ENCODE measurements at regions not wholly inside any gene's neighbourhood (a gene's known extent, or its start where the extent isn't known, plus 50 kb on each side); places are given as distances from the start of the nearest gene placed in this dataset.
A peak's percentile ranks its signal among the peaks of the same experiment; 100 is the strongest.
"Not testable (repeated sequence)": the region's sequence is repeated elsewhere in the genome, so short reads cannot be mapped to it uniquely, and the experiment has no call there.

DNA sequence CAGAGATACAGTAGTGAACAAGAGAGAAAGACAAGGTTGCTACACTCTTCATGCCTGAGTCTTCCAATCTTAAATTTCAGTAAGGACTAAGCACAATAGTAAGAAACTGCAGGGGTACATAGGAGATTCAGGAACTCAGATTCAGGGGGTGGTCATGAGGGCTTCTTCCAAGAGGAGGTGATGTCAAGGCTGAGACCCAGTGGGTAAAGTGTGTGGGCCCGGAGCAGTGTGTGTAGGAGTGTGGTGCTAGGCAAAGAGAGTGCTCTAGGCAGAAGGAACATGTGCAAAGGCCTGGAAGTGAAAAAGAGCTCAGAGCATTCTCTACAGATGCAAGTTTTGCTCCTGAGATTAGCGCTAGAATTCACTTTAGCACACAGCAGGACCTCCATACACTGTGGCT is 102.9 kb upstream of the SPATA12 start:
- DNase-seq (ENCODE audit: low read depth in 2 of 2): no peak

DNA sequence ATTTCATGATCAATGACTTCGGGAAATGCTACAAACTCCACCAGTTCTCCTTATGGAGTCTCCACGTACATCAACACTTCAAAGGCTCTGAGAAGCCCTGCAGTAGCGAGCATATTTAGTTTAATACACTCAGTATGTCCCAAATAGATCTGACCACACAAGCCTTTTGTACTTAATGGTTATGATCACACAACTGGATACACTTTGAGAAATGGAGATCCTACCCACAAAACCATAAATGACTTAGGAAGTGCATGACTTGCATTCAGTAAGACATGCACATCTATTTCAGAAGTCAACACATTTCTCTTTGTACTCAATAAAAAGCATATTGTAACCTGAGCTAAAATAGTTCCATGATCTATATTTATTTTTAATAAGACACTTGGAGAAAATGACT is 103.6 kb upstream of the SPATA12 start:
- no peak for DNase-seq (ENCODE audit: low read depth in 2 of 2)

DNA sequence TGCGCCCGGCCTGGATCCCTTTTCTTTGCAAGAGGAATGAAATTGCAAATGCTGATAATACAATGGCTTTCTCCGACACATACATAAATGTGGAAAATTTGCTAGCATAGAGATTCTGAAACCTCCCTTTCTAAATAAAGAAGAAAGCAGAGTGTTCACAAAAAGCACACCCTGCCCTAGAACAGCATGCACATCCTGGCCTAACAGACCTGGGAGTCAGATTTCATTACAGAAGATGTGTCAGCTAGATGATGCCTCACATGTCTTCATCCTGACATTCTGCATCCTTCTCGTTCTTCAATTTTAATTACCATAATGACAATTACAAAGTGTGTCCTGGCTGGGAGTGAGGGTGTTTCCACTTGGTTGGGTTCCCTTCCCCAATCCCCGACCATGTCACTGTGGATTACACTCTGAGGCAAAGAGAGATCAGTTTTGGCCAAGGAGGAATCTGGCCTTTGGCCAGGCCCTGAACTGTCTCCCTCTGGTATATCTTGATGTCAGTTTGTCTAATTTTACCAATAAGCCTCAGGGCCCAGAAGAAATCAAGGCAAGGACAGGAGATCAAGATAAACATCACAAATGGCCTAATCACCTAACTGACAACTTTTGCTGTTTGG is 104.9 kb upstream of the SPATA12 start:
- no peak for DNase-seq (ENCODE audit: low read depth in 2 of 2)

DNA sequence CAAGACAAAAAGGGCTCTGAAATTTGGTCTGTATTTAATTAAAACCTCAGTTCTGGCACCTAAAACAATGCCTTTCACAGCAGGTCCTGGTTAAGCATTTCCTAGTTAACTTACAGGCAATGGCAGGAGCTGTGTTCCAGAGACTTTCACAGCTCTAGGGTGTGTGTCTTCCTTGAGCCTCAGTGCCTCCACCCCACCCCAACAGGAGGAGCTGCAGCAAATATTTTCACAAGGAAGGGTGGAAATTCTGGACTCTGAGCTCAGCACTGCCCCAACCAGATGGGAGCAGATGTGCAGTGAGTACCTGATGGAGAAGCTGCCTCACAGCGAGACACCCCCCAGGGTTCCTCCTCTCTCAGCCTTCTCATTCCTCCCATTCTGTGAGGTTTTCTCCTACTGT is 106.3 kb upstream of the SPATA12 start:
- no peak for DNase-seq (ENCODE audit: low read depth in 2 of 2)

DNA sequence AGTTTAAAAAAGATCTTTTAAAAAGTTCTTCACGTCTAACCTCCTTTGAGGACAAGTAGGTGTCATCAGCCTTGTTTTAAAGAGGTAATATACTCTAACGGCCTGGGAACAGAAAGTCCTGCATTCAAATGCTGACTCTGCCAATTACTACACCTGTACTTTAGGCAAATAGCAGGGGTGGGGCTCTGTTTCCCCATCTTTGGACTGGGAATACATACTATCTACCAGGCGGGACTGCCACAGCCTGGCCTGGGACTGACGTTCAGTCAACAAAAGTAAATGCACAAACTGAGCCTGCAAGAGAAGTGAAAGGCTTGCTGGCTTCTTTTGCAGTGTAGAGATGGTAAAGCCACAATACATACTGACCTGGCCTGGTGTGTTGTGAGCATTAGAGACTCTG is 107.6 kb upstream of the SPATA12 start:
- DNase-seq (ENCODE audit: low read depth in 2 of 2): no peak

DNA sequence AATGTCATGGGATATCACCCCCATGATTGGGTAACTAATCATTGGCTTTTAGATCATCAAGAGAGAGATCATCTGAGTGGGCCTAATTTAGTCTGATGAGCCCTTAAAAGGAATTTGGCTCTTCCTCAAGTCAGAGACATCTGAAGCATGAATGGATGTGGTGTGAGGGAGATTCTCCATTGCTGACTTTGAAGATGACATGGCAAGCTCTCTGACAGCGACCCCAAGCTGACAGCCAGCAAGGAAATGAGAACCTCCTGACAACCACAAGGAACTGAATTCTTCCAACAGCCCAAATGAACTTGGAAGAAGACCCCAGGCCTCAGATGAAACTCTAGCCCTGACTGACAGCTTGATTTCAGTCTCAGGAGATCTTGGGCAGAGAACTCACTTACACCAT is 108.4 kb upstream of the SPATA12 start:
- no peak for DNase-seq (ENCODE audit: low read depth in 2 of 2)

DNA sequence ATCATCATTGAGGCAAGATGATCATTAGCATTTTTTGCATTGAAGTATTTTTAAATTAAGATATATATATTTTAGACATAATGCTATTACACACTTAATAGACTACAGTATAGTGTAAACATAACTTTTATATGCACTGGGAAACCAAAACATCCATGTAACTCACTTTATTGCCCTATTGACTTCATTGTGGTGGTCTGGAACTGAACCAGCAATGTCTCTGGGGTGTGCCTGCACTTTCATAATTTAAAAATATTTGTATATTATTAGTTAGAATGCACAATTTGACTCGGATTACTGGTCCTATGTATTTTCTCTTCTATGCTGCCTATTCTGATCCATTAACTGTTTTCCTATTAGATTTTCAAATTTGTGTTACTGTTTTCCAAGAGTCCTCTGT is 109.1 kb upstream of the SPATA12 start:
- DNase-seq (ENCODE audit: low read depth in 2 of 2): no peak

DNA sequence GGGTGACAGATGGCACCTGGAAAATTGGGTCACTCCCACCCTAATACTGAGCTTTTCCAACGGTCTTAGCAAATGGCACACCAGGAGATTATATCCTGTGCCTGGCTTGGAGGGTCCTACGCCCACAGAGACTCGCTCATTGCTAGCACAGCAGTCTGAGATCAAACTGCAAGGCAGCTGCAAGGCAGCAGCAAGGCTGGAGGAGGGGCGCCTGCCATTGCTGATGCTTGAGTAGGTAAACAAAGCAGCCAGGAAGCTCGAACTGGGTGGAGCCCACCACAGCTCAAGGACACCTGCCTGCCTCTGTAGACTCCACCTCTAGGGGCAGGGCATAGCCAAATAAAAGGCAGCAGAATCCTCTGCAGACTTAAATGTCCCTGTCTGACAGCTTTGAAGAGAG is 115.1 kb upstream of the SPATA12 start:
- DNase-seq (ENCODE audit: low read depth in 2 of 2): not testable (repeated sequence)

DNA sequence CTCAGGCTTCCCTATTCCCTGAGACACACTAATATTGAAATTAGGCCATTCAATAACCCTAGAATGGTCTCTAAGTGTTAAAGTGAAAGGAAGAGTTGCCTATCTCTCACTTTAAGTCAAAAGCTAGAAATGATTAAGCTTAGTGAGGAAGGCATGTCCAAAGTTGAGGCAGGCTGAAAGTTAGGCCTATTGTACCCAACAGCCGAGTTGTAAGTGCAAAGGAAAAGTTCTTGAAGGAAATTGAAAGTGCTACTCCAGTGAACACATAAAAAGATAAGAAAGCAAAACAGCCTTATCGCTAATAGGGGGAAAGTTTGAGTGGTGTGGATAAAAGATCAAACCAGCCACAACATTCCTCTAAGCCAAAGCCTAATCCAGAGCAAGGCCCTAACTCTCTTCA is 117.9 kb upstream of the SPATA12 start:
- no peak for DNase-seq (ENCODE audit: low read depth in 2 of 2)

DNA sequence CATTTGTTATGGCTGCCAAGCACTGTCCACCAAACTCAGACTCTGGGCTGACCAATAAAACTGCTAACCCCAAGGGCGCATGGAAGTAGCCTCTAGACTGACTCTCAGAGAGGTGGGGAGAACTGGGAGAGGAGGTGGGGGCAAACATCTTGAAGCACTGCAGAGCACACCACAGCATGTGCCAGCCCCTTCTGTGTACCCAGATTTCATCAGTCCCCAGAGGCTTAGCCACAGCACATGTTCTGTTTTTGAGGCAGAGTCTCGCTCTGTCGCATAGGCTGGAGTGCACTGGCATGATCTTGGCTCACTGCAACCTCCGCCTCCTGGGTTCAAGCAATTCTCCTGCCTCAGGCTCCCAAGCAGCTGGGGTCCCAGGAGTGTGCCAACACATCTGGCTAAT is 119.5 kb upstream of the SPATA12 start:
- no peak for DNase-seq (ENCODE audit: low read depth in 2 of 2)

DNA sequence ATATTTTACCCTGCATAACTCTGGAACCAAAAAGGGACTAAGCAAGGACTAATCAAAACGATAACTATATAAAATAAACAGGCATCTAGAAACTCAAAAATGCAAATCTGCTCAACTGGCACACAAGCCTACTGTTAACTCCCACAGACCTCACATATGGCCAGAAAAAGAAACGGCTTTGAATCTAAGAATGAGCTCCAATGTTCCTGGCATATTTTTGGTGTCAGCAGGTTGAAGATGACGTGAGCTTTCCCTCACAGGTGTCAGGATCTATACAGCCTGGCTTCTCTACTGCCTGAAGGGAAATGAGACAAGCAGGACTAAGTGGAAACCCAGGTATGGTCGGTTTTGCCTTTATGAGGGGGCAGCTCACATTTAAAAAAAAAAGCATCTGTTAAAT is 120.1 kb upstream of the SPATA12 start:
- no peak for DNase-seq (ENCODE audit: low read depth in 2 of 2)

DNA sequence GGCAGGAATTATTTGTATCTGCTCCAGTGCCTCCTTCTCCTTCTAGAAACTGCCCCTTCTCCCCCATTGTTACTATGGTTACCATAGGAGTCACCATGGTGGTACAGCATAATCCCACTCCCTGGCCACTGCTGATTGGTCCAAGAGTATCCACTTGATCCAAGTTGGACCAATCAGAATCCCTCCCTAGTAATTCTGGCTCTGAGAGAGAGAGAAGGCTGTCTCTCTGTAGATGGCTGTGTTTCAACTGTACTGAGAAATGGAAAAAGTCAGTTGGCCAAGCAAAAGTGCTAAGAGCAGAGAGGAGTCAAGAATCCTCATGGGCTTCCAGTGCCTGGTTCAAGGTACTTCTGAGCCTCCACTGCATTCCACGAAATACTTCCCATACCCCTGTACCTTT is 120.6 kb upstream of the SPATA12 start:
- DNase-seq (ENCODE audit: low read depth in 2 of 2): no peak

DNA sequence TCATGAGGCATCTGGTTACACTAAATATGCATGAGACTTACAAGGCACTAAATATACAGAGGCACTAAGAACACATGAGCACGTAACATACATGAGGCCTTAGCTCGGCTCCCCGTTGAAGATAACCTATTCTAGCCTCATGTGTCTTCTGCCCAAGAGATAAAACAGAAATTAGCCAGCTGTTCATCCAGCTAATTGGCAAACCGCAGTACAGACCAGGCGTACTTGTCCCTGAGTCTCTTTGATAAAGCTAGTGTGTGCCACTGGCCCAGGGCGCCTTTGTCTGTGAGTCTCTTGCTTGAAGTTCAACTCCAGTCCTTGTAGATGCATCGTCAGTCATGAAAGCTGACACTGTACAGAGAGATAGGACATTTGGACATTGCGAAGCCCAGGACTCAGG is 121.9 kb upstream of the SPATA12 start:
- no peak for DNase-seq (ENCODE audit: low read depth in 2 of 2)

DNA sequence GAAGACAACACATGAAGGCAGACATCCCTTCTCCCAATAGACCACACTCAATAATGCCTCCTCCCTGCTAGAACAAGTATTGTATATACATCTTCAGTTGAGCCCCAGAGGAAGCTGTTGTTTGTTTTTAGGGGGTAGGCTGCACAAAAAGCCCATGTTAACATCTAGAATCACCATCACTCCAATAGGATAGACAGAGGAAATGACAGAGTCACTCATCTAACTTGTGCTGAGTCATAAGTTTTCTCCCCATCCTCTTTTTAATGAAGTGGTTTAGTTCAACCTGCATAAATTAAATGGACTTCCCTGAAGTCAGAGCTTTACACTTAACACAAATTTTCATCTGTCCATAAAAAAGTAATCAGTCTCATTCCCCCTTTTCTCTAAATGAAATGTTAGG is 122.9 kb upstream of the SPATA12 start:
- DNase-seq (ENCODE audit: low read depth in 2 of 2): peak in 1 of 2 donors; percentile 44

DNA sequence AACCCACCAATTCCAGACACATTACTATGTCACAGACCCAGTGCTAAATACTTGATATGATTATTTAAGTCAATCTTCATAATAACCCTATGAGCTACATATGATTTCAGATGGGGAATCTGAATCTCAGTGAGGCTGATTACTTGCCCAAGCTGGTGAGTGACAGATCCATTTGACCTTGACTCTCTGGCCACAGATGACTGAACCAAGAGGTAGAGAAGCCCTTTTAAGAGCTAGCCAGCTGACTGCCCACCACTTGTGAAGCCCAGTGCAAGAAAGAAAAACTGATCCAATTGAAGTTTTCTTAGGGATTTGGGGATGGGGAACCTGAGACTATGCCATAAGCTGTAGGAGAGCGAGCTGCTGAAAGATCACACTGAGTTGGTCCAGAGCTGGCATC is 124.7 kb upstream of the SPATA12 start:
- no peak for DNase-seq (ENCODE audit: low read depth in 2 of 2)

DNA sequence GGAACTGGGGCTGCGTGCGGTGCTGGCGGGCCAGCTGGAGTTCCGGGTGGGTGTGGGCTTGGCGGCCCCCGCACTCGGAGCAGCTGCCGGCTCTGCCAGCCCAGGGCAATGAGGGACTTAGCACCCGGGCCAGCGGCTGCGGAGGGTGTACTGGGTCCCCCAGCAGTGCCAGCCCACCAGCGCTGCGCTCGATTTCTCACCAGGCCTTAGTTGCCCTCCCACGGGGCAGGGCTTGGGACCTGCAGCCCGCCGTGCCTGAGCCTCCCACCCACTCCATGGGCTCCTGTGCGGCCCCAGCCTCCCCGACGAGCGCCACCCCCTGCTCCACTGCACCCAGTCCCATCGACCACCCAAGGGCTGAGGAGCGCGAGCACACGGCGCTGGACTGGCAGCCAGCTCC is 126.0 kb upstream of the SPATA12 start:
- not testable (repeated sequence) for DNase-seq (ENCODE audit: low read depth in 2 of 2)

DNA sequence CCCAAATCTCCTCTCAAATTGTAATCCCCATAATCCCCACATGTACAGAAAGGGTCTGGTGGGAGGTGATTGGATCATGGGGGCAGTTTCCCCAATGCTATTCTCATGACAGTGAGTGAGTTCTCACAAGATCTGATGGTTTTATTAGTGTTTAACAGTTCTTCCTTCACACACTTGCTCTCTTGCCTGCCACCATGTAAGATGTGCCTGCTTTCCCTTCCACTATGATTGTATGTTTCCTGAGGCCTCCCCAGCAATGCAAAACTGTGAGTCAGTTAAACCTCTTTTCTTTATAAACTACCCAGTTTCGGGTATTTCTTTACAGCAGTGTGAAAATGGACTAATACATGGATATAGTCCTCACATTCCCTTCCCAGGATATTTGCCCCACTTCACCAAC is 126.7 kb upstream of the SPATA12 start:
- no peak for DNase-seq (ENCODE audit: low read depth in 2 of 2)

DNA sequence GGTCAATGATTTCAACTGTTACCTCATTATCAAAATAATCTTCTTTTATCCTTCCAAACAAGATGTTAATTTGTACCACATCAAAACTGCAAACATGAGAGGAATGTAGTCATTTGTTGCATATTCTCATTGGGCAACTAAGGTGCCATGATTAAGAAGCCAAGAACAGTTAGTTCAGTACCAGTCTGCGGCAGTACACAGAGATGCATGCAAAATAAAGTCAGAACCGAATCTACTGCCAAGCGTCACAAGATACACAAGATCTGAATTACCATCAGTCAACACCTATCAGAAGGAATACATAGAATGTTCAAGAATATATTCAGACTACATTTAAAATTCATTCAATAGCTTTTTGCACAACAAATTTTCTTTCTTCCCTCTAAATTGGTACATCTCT is 127.6 kb upstream of the SPATA12 start:
- DNase-seq (ENCODE audit: low read depth in 2 of 2): no peak

DNA sequence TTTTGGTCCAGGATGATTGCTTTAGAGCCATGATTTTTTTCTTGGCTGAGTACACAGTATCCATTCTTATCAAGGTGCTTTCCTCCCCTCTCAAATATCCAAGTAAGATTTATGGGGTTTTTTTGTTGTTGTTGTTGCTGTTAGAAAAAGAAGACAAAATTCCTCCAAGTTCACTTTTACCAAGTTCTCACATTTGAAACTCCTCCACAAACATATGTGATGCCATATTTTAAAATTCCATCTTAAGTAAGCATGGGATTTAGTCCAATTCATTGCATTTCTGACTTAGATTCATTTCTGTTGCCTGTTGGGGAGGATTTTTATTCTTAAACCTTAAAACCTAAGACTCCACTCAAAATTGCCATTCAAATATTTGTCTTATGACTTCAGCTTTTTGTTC is 128.6 kb upstream of the SPATA12 start:
- DNase-seq (ENCODE audit: low read depth in 2 of 2): no peak

DNA sequence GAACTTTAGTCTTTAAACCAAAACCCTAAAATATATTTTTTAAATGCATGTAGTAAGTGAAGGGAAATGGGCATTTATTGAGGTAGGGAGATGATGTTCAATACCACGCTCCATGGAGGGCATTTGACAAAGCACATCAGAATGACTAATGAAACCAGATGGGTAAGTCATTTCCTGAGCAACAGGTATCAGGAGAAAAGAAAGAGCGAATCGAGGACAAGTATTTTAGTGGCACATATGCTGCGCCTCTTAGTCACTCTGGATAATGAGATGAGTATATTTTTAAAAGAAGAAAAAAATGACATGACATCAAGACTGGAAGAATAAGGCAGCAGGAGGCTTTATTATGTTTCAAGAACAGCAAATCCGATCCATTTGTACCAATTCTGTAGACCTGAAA is 129.0 kb upstream of the ARHGEF3 start:
- peak; percentile 49 to 52 for DNase-seq (ENCODE audit: low read depth in 2 of 2)

DNA sequence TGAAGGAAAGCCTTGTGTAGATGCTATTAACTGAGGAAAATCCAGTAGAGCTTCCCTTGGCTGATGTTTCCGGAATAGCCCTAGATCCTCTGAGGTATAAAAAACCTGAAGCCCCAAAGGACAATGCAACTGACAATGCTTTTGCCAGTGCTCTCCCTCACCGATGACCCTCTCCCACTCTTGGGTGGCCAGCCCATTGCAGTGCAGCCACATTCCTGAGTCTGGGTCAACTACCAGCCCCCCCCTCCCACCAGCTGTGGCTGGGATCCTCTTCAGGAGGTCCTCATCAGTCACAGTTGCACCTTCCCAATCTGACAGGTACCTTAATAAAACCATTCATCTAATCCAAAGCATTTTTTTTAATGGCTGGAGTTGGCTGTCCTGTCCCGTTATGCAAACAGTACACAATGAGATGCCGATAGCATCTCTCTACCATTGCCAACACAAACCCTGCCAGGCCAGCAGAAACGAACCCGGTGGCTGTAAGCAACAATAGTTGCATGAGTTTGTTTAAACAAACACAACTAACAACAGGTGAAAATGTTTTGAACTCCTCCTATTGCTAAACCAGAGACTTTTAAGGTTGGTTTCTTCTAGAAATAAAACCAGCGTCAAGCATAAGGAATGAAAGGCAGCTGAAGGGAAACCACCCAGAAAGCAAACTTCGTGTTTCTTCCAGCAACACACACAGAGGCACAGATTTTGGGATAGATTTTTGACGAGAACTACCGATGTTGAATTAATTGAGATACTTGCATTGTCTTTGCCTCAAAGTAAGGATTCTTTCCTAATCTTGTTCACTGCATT is 128.3 kb upstream of the ARHGEF3 start:
- DNase-seq (ENCODE audit: low read depth in 2 of 2): peak in 1 of 2 donors; percentile 87

DNA sequence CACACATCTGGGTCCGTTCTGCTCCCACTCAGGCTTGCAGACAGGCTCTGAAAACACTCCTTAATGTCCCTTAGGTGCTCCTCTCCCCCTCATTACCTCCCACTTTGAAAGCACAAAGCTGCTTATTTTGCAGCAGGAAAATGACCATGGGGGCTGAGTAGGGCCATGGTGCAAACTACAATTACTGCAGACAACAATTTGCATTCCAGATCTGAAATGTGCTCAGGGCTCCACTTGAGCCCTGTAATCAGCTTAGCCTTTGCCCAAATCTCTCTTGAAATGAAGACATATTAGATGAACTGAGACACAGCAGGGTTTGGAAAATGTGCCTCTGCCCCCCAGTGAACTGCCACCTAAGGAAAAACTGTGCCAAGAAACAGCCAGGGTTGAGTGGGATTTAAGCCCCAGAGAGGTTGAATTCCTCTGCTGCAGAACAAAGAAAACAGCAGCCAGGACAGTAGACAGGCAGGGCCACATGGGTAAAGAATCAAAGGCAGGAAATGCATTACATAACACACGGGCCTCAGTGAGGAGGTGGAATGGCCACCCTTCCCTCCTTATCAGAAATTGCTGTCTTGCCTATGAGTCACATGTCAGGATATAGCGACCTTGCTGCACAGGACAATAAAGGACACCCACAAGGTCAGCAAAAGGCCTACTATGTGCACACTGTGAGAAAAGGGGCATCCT is 126.8 kb upstream of the ARHGEF3 start:
- DNase-seq (ENCODE audit: low read depth in 2 of 2): peak; percentile 58 to 77

DNA sequence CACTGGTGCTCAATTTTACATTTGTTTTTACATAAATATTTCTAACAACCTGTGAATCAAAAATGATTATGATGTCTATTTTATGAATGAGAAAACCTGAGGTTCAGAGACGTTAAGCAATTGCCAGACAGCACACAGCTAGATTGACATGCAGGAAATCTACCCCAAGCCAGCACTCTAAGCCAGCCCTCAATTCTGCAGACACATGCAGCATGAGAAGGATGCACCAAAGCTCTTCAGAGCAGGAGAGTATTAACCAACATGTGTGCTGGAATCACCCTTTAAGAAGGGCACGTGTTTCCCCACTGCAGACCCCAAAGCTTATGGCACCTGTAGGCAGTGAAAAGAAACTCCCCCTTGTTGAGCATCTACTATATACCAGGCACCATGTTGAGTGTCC is 126.1 kb upstream of the ARHGEF3 start:
- DNase-seq (ENCODE audit: low read depth in 2 of 2): no peak
